BLaER1 (cell line): ENCODE measurements at regions not wholly inside any gene's neighbourhood (a gene's known extent, or its start where the extent isn't known, plus 50 kb on each side); places are given as distances from the start of the nearest gene placed in this dataset.
A peak's percentile ranks its signal among the peaks of the same experiment; 100 is the strongest.

Source experiments
- H3K27ac ChIP-seq: shearing (Covaris generic); formaldehyde crosslinking; 2 replicates; pipeline ENCODE4 v1.8.1; 2022
- H3K27me3 ChIP-seq: shearing (Covaris generic); formaldehyde crosslinking; 2 replicates; pipeline ENCODE4 v1.8.1; 2022
- H3K36me3 ChIP-seq: shearing (Covaris generic); formaldehyde crosslinking; 2 replicates; pipeline ENCODE4 v1.8.1; 2022
- H3K4me1 ChIP-seq: shearing (Covaris generic); formaldehyde crosslinking; 2 replicates; pipeline ENCODE4 v1.8.1; 2022
- H3K4me2 ChIP-seq: shearing (Covaris generic); formaldehyde crosslinking; 2 replicates; pipeline ENCODE4 v1.8.1; 2022
- H3K4me3 ChIP-seq: shearing (Covaris generic); formaldehyde crosslinking; 2 replicates; pipeline ENCODE4 v1.8.1; 2022
- H3K9ac ChIP-seq: shearing (Covaris generic); formaldehyde crosslinking; 2 replicates; pipeline ENCODE4 v1.8.1; 2022
- H3K9me3 ChIP-seq: shearing (Covaris generic); formaldehyde crosslinking; 2 replicates; pipeline ENCODE4 v1.8.1; 2022
- H4K20me1 ChIP-seq: shearing (Covaris generic); formaldehyde crosslinking; 2 replicates; pipeline ENCODE4 v1.8.1; 2022
- Cebpa-rat ChIP-seq: shearing (Covaris generic); IDR thresholded peaks from 2 replicates; pipeline ENCODE4 v1.8.1; 2022

- no peak overlapping the region for H3K4me2 ChIP-seq
- TF ChIP-seq Cebpa-rat = no peak
- no peaks in the 10 kb centered on the region for H3K9me3 ChIP-seq
- H3K4me1 ChIP-seq = no peaks in the 10 kb centered on the region
- H3K27ac ChIP-seq = no peak overlapping the region
- no peaks in the 10 kb centered on the region for H3K27me3 ChIP-seq
- H4K20me1 ChIP-seq = no peaks in the 10 kb centered on the region
- no peak overlapping the region for H3K9ac ChIP-seq
- H3K4me3 ChIP-seq = no peak overlapping the region
- H3K36me3 ChIP-seq = no peaks in the 10 kb centered on the region
Measured at GRCh38 chr10:29068302-29068701, 220.6 kb upstream of the LYZL1 start.

GRCh38 chr10:29068966-29069365, 219.9 kb upstream of the LYZL1 start:
- H3K4me3 ChIP-seq = no peak overlapping the region
- no peaks in the 10 kb centered on the region for H3K9me3 ChIP-seq
- H3K4me2 ChIP-seq = no peak overlapping the region
- H3K36me3 ChIP-seq = no peaks in the 10 kb centered on the region
- H3K9ac ChIP-seq = no peak overlapping the region
- no peaks in the 10 kb centered on the region for H3K27me3 ChIP-seq
- H3K4me1 ChIP-seq = no peaks in the 10 kb centered on the region
- no peak overlapping the region for H3K27ac ChIP-seq
- no peak for TF ChIP-seq Cebpa-rat
- H4K20me1 ChIP-seq = no peaks in the 10 kb centered on the region

DNA sequence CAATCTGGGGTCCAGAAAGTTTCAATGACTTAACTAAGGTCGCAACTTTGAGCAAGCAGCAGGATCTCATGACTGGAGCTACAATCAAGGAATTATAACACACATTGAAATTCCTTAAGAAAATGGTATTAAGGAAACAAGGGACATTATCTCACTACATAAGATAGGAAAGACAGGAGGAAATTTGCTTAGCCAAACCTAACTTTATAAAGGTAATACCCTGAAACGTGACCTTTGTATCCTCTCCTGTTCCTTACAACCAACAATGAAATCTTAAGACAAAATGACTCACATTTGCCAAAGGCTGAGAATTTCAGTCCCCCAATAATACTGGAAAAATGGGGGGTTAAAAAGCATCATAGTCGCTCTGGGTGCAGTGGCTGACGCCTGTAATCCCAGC, 218.9 kb upstream of the LYZL1 start:
- Histone ChIP-seq H3K36me3 (no peaks in the 10 kb centered on the region), H3K4me3 (no peak overlapping the region), H4K20me1 (no peaks in the 10 kb centered on the region), H3K27ac (no peak overlapping the region), H3K4me2 (no peak overlapping the region), H3K9ac (no peak overlapping the region), H3K27me3 (no peaks in the 10 kb centered on the region), H3K9me3 (no peaks in the 10 kb centered on the region), H3K4me1 (no peaks in the 10 kb centered on the region)
- no peak for TF ChIP-seq Cebpa-rat

DNA sequence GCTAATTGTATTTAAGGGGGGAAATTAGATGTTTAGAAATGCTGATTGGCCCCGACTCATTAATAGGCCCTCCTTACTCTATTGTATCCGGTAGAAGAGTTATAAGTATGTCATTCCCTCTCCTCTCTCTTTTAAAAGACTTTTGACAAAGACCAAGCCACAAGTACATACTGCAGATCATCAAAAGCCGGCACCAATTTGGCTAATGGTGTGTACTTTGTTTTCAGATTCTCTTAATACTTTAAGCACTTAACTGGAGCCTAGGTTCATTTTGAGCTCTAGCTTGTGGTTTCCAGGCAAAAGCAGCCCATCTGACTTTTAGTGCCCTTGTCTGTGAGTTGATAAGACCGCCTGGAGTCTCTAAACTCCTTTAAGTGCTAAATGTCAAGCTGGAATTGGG, 210.0 kb upstream of the LYZL1 start:
- Histone ChIP-seq H3K9ac (no peak overlapping the region), H3K4me1 (peaks cover 12% of the 10 kb centered on the region), H4K20me1 (no peaks in the 10 kb centered on the region), H3K36me3 (no peaks in the 10 kb centered on the region), H3K27ac (no peak overlapping the region), H3K27me3 (no peaks in the 10 kb centered on the region), H3K4me3 (no peak overlapping the region), H3K4me2 (no peak overlapping the region), H3K9me3 (no peaks in the 10 kb centered on the region)
- no peak for TF ChIP-seq Cebpa-rat

- H4K20me1 ChIP-seq = no peaks in the 10 kb centered on the region
Measured at GRCh38 chr10:29081231-29081630, 207.6 kb upstream of the LYZL1 start.

GRCh38 chr10:29081951-29082685, 206.8 kb upstream of the LYZL1 start:
- Histone ChIP-seq H3K27me3 (no peaks in the 10 kb centered on the region), H3K4me3 (no peak overlapping the region), H3K9ac (no peak overlapping the region), H3K9me3 (no peaks in the 10 kb centered on the region), H3K4me1 (peaks cover 13% of the 10 kb centered on the region), H3K4me2 (no peak overlapping the region), H4K20me1 (no peaks in the 10 kb centered on the region), H3K36me3 (no peaks in the 10 kb centered on the region), H3K27ac (no peak overlapping the region)
- no peak for TF ChIP-seq Cebpa-rat

More at GRCh38 chr10:29081231-29081630, 207.6 kb upstream of the LYZL1 start:
- H3K27ac ChIP-seq = no peak overlapping the region
- no peak for TF ChIP-seq Cebpa-rat
- no peak overlapping the region for H3K9ac ChIP-seq
- H3K36me3 ChIP-seq = no peaks in the 10 kb centered on the region
- H3K27me3 ChIP-seq = no peaks in the 10 kb centered on the region
- peaks cover 13% of the 10 kb centered on the region for H3K4me1 ChIP-seq
- H3K4me2 ChIP-seq = no peak overlapping the region
- no peaks in the 10 kb centered on the region for H3K9me3 ChIP-seq
- no peak overlapping the region for H3K4me3 ChIP-seq

DNA sequence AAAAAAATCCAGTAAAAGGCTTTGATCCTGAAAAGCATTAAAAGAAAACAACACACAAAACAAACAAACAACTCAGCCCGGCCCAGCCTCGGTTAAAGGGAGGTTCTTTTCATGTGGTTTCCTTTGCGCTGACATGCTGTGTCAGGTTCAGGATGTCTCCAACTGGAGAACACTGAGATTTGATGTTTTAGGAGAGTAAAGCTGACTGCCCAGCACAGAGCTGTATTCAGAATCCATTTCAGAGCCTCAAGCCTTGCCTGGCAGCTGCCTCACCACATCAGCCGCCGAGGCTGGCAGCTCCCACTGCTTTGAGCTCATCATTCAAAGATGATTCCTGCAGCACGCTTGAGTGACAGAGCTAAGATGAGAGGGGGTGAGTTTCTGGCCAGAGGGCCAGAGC, 205.8 kb upstream of the LYZL1 start:
- H3K9ac ChIP-seq = no peak overlapping the region
- no peak overlapping the region for H3K4me3 ChIP-seq
- no peaks in the 10 kb centered on the region for H3K9me3 ChIP-seq
- H3K4me1 ChIP-seq = peaks cover 13% of the 10 kb centered on the region
- no peaks in the 10 kb centered on the region for H4K20me1 ChIP-seq
- no peak for TF ChIP-seq Cebpa-rat
- no peak overlapping the region for H3K27ac ChIP-seq
- no peaks in the 10 kb centered on the region for H3K36me3 ChIP-seq
- no peaks in the 10 kb centered on the region for H3K27me3 ChIP-seq
- peak overlapping the region; percentile 26 for H3K4me2 ChIP-seq

DNA sequence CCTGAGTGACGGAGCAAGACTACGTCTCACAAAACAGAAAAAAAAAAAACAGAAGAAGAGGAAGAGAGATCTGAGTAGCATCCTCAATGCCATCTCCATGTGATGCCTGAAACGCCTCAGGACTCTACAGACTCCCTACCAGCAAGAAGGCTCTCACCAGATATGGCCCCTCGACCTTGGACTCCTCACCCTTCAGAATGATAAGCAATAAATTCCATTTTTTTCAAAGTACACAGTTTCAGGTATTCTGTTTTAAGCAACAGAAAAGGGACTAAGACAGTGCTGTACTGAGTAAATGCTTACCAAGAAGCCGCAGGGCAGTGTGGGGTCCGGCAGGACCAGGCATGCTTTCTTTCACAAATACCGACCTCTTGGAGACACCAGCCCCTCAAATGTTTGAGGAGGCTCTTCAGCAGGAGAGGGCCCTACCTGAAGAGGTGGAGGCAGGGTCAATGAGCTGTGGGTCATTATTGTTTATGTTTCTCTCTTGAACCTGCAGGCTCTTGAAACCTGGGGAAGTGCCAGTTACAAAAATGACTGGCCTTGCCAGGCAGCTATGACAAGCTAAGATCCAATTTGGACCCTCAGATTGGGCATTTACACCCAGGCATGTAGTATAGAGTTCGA, 204.1 kb upstream of the LYZL1 start:
- H3K9me3 ChIP-seq = no peaks in the 10 kb centered on the region
- H3K4me2 ChIP-seq = no peak overlapping the region
- no peak overlapping the region for H3K4me3 ChIP-seq
- peaks cover 13% of the 10 kb centered on the region for H3K4me1 ChIP-seq
- H3K9ac ChIP-seq = no peak overlapping the region
- H3K36me3 ChIP-seq = no peaks in the 10 kb centered on the region
- no peaks in the 10 kb centered on the region for H4K20me1 ChIP-seq
- no peak for TF ChIP-seq Cebpa-rat
- no peaks in the 10 kb centered on the region for H3K27me3 ChIP-seq
- H3K27ac ChIP-seq = no peak overlapping the region

- H3K36me3 ChIP-seq = no peaks in the 10 kb centered on the region
- H3K4me1 ChIP-seq = no peaks in the 10 kb centered on the region
- no peak overlapping the region for H3K27ac ChIP-seq
- H4K20me1 ChIP-seq = no peaks in the 10 kb centered on the region
- TF ChIP-seq Cebpa-rat = no peak
- H3K4me3 ChIP-seq = no peak overlapping the region
- no peaks in the 10 kb centered on the region for H3K27me3 ChIP-seq
- H3K9ac ChIP-seq = no peak overlapping the region
- no peak overlapping the region for H3K4me2 ChIP-seq
- H3K9me3 ChIP-seq = 0 out of 2 replicates have a peak, but pooled peaks cover 4% of the 10 kb centered on the region
Measured at GRCh38 chr10:29089091-29089490, 199.8 kb upstream of the LYZL1 start.

DNA sequence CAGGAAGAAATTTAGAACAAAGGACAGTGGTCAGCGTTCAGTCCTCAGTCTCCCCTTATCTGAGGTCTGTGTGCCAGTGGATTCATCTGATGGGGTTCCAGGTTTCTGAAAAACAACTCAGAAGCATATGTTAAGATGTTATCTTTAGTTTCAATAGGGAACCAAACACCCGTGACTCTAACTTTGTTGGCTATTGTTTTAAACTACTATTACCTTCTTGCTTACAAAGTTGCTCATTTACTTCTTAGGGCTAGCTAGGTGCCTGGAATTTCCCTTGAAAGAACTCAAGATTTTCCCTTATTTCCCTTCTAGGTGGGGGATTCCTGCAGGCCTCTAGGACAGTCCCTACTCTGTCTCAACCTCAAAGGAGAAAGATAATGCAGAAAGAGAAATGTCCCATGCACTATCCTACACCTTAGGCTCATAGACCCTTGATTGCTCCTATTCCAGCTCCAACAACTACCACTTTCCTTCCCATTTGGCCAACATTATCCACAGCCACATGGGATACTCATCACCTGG, 192.5 kb upstream of the LYZL1 start:
- Histone ChIP-seq H3K4me2 (no peak overlapping the region), H3K9me3 (peaks cover 8% of the 10 kb centered on the region; the same call in 1 of the 2 replicates), H3K4me1 (no peaks in the 10 kb centered on the region), H3K4me3 (no peak overlapping the region), H3K27me3 (no peaks in the 10 kb centered on the region), H3K36me3 (no peaks in the 10 kb centered on the region), H4K20me1 (no peaks in the 10 kb centered on the region), H3K9ac (no peak overlapping the region), H3K27ac (no peak overlapping the region)
- TF ChIP-seq Cebpa-rat = no peak
